Activated naive CD8-positive, alpha-beta T cell treated with anti-CD3 and anti-CD28 coated beads, Interleukin-2, amount 10 ng/mL, durations not matched to agents 7 days and 5 days (primary cell): ENCODE measurements at regions not wholly inside any gene's neighbourhood (a gene's known extent, or its start where the extent isn't known, plus 50 kb on each side); places are given as distances from the start of the nearest gene placed in this dataset.

Experiments used
- ATAC-seq: fragments of 150-1000 bp; cut with Tn5 transposase; one replicate; pipeline ENCODE4 v1.10.0; 2021; ENCODE audit warnings: low read depth, moderate library complexity
- POLR2A ChIA-PET: fragments of 350-600 bp; sonication (Branson Sonifier 250); formaldehyde crosslinking; loops from one replicate; lab custom pipeline; 2021; ENCODE audit warnings: antibody characterized with exemption; lab: Charles Lee
- DNase-seq: peaks from one replicate; pipeline ENCODE4 v3.0.0; 2021
- H3K27ac Mint-ChIP-seq: one replicate; pipeline ENCODE4 v1.8.0; 2022; ENCODE audit warnings: mild to moderate bottlenecking, mixed read lengths
- H3K27me3 Mint-ChIP-seq: one replicate; pipeline ENCODE4 v1.8.0; 2022; ENCODE audit warnings: mild to moderate bottlenecking, moderate library complexity, mixed read lengths
- H3K36me3 Mint-ChIP-seq: one replicate; pipeline ENCODE4 v1.8.0; 2021; ENCODE audit warnings: mild to moderate bottlenecking, mixed read lengths
- H3K4me1 Mint-ChIP-seq: one replicate; pipeline ENCODE4 v1.8.0; 2021; ENCODE audit warnings: mixed read lengths
- H3K4me3 Mint-ChIP-seq: one replicate; pipeline ENCODE4 v1.8.0; 2022; ENCODE audit warnings: mild to moderate bottlenecking, moderate library complexity, mixed read lengths
- H3K9me3 Mint-ChIP-seq: one replicate; pipeline ENCODE4 v1.8.0; 2021; ENCODE audit warnings: mixed read lengths

DNA sequence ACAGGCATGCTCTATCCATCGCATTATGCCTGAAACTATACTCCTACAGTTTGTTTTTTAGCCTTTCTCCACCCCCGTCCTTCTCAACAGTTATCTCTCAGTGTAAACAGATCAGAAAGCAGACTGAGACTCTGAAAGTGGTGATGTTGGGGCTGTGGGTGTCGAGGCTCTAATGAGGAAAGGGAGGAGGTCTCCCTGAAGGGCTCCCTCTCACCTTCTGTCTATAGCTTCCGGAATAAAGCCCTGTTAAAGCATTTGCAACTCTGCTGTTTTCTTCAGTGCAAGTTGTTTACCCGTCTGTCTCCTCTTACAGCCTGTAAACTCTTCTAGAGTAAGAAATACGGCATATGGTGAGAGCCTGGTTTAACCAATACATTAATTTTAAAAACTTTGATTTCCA is 136.7 kb upstream of the SYT4 start:
- POLR2A ChIA-PET, result no interaction called here
- H3K27me3 Mint-ChIP-seq, result no peaks in the 10 kb centered on the region
- H3K36me3 Mint-ChIP-seq, result no peaks in the 10 kb centered on the region
- ATAC-seq, result no peak
- H3K4me3 Mint-ChIP-seq, result no peak overlapping the region
- DNase-seq, result no peak
- no peaks in the 10 kb centered on the region for H3K4me1 Mint-ChIP-seq
- H3K27ac Mint-ChIP-seq, result no peak overlapping the region
- peaks cover 1% of the 10 kb centered on the region for H3K9me3 Mint-ChIP-seq

- POLR2A ChIA-PET, result no interaction called here
- ATAC-seq (no peak), DNase-seq (no peak)
- H3K4me1 Mint-ChIP-seq, result no peaks in the 10 kb centered on the region
- no peak overlapping the region for H3K27ac Mint-ChIP-seq
- H3K9me3 Mint-ChIP-seq, result peaks cover 1% of the 10 kb centered on the region
- no peaks in the 10 kb centered on the region for H3K27me3 Mint-ChIP-seq
- no peak overlapping the region for H3K4me3 Mint-ChIP-seq
- no peaks in the 10 kb centered on the region for H3K36me3 Mint-ChIP-seq
These were observed 142.8 kb upstream of the SYT4 start for GRCh38 chr18:43420091-43420490.

- DNase-seq, result no peak
- peaks cover 1% of the 10 kb centered on the region for H3K9me3 Mint-ChIP-seq
- no peak overlapping the region for H3K4me3 Mint-ChIP-seq
- ATAC-seq, result no peak
- H3K36me3 Mint-ChIP-seq, result no peaks in the 10 kb centered on the region
- POLR2A ChIA-PET, result no interaction called here
- H3K27ac Mint-ChIP-seq, result no peak overlapping the region
- H3K27me3 Mint-ChIP-seq, result no peaks in the 10 kb centered on the region
- no peaks in the 10 kb centered on the region for H3K4me1 Mint-ChIP-seq
These were observed 143.7 kb upstream of the SYT4 start for GRCh38 chr18:43420950-43421349.

DNA sequence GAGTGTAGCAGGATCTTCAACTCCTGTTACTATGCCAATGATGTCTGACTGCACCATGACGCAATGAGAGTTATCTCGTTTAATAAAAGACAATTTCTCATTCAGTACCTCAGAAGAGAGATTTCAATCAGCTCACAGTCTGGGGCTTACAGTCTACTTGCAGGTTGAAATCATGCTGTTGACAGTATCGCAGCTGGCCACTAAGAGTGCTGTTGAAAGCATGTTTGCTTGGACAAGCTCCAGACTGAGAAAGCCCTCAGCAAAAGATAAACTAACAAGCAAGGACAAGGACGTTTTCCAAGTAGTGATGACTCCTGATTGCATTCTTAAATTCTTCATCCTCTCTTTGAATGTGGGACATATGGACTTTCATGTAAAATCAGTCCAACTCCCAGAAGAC is 145.2 kb upstream of the SYT4 start:
- no peak overlapping the region for H3K4me3 Mint-ChIP-seq
- DNase-seq (no peak), ATAC-seq (no peak)
- no peaks in the 10 kb centered on the region for H3K27me3 Mint-ChIP-seq
- no peaks in the 10 kb centered on the region for H3K36me3 Mint-ChIP-seq
- H3K4me1 Mint-ChIP-seq, result no peaks in the 10 kb centered on the region
- H3K9me3 Mint-ChIP-seq, result peaks cover 3% of the 10 kb centered on the region
- no peak overlapping the region for H3K27ac Mint-ChIP-seq
- POLR2A ChIA-PET, result no interaction called here

DNA sequence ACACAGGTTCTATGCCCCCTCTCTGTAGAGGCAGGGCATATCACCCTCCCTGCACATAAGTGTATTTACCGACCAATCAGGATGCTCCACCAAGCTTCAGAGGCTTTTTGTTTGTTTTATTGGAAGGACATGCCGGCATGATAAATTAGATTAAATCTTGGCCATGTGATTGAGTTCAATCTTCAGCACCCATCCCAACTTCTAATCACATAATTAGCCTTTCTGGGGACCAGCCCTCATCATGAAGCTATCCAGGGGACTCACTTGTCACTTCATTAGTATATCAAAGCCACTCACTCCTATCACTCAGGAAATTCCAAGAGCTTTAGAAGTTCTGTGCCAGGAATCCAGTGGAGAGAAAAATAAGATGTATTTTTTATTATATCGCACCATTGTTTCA is 158.6 kb upstream of the SYT4 start:
- no peaks in the 10 kb centered on the region for H3K4me1 Mint-ChIP-seq
- no peak overlapping the region for H3K27ac Mint-ChIP-seq
- H3K36me3 Mint-ChIP-seq, result no peaks in the 10 kb centered on the region
- no peak overlapping the region for H3K4me3 Mint-ChIP-seq
- DNase-seq, result no peak
- H3K9me3 Mint-ChIP-seq, result peaks cover 2% of the 10 kb centered on the region
- no peak for ATAC-seq
- no peaks in the 10 kb centered on the region for H3K27me3 Mint-ChIP-seq
- POLR2A ChIA-PET, result no interaction called here

DNA sequence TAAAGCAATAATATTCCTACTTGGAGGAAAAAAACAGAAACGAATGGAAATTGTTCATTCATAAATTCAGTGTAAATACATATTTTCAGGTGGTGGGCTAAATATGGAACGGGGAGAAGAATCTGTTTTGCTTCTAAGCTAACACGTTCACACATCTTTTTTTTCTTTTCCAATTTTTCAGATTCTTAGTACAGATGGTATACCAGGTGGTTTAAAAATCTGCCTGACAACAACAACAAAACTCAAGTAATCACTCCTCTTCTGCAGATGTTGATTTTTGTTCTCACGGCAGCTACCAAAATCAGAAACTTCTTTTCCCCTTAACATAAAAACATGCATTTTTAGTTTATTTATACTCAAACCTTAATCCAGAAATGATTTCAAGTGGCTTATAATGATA is 164.8 kb upstream of the SYT4 start:
- no peak for ATAC-seq
- H3K27ac Mint-ChIP-seq, result no peak overlapping the region
- POLR2A ChIA-PET, result no interaction called here

GRCh38 chr18:43442571-43442970 is 165.3 kb upstream of the SYT4 start:
- Mint-ChIP-seq H3K27ac (no peak overlapping the region), H3K9me3 (peaks cover 3% of the 10 kb centered on the region), H3K36me3 (no peaks in the 10 kb centered on the region), H3K4me3 (no peak overlapping the region), H3K27me3 (no peaks in the 10 kb centered on the region), H3K4me1 (no peaks in the 10 kb centered on the region)
- ATAC-seq (no peak), DNase-seq (no peak)
- POLR2A ChIA-PET, result no interaction called here

More for the DNA sequence above, 164.8 kb upstream of the SYT4 start:
- no peak for DNase-seq
- H3K36me3 Mint-ChIP-seq, result no peaks in the 10 kb centered on the region
- H3K9me3 Mint-ChIP-seq, result peaks cover 3% of the 10 kb centered on the region
- H3K4me3 Mint-ChIP-seq, result no peak overlapping the region
- H3K4me1 Mint-ChIP-seq, result no peaks in the 10 kb centered on the region
- H3K27me3 Mint-ChIP-seq, result no peaks in the 10 kb centered on the region

- no peak overlapping the region for H3K4me3 Mint-ChIP-seq
These were observed 188.2 kb upstream of the SYT4 start for GRCh38 chr18:43465483-43465882.

GRCh38 chr18:43471873-43472272 is 194.6 kb upstream of the SYT4 start:
- no peak overlapping the region for H3K4me3 Mint-ChIP-seq
- H3K36me3 Mint-ChIP-seq, result no peaks in the 10 kb centered on the region
- ATAC-seq, result no peak
- POLR2A ChIA-PET, result no interaction called here
- peaks cover 1% of the 10 kb centered on the region for H3K9me3 Mint-ChIP-seq
- no peak overlapping the region for H3K27ac Mint-ChIP-seq
- DNase-seq, result no peak
- H3K27me3 Mint-ChIP-seq, result no peaks in the 10 kb centered on the region
- H3K4me1 Mint-ChIP-seq, result no peaks in the 10 kb centered on the region

More at GRCh38 chr18:43465483-43465882, 188.2 kb upstream of the SYT4 start:
- ATAC-seq, result no peak
- POLR2A ChIA-PET, result no interaction called here
- Mint-ChIP-seq H3K27me3 (no peaks in the 10 kb centered on the region), H3K9me3 (peaks cover 11% of the 10 kb centered on the region), H3K4me1 (no peaks in the 10 kb centered on the region), H3K27ac (no peak overlapping the region), H3K36me3 (no peaks in the 10 kb centered on the region)
- no peak for DNase-seq

- POLR2A ChIA-PET, result no interaction called here
- Mint-ChIP-seq H3K27me3 (no peaks in the 10 kb centered on the region), H3K36me3 (no peaks in the 10 kb centered on the region), H3K9me3 (peaks cover 11% of the 10 kb centered on the region), H3K4me1 (no peaks in the 10 kb centered on the region), H3K4me3 (no peak overlapping the region), H3K27ac (no peak overlapping the region)
- ATAC-seq, result no peak
- no peak for DNase-seq
These were observed 203.8 kb upstream of the SYT4 start for GRCh38 chr18:43481069-43481468.

DNA sequence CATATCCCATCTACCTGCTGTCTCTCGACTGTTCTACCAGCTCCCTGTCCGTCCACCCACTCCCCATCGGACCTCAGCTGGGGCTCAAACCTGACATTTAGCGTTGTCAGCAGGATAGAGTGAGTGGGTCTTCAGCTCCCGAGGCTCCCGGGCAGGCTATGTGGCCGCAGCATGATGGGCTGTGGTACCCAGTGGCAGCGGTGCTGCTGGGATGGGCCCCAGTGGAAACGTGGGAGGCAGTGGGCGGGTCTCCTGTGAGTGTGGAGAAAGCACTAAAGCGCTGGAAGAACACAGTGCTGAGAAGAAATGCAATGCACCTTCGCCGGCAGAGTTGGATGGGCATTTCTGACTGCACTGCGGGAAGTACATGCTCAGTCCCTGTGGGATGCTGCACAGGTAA is 204.8 kb upstream of the SYT4 start:
- POLR2A ChIA-PET, result no interaction called here
- peaks cover 16% of the 10 kb centered on the region for H3K9me3 Mint-ChIP-seq
- DNase-seq, result no peak
- no peak overlapping the region for H3K27ac Mint-ChIP-seq
- H3K4me3 Mint-ChIP-seq, result no peak overlapping the region
- no peaks in the 10 kb centered on the region for H3K36me3 Mint-ChIP-seq
- no peaks in the 10 kb centered on the region for H3K27me3 Mint-ChIP-seq
- H3K4me1 Mint-ChIP-seq, result no peaks in the 10 kb centered on the region
- ATAC-seq, result no peak

- H3K36me3 Mint-ChIP-seq, result no peaks in the 10 kb centered on the region
- peaks cover 16% of the 10 kb centered on the region for H3K9me3 Mint-ChIP-seq
- H3K4me3 Mint-ChIP-seq, result no peak overlapping the region
- DNase-seq (no peak), ATAC-seq (no peak)
- no peaks in the 10 kb centered on the region for H3K27me3 Mint-ChIP-seq
- POLR2A ChIA-PET, result no interaction called here
- H3K4me1 Mint-ChIP-seq, result no peaks in the 10 kb centered on the region
- no peak overlapping the region for H3K27ac Mint-ChIP-seq
These were observed 205.3 kb upstream of the SYT4 start for GRCh38 chr18:43482600-43482999.

DNA sequence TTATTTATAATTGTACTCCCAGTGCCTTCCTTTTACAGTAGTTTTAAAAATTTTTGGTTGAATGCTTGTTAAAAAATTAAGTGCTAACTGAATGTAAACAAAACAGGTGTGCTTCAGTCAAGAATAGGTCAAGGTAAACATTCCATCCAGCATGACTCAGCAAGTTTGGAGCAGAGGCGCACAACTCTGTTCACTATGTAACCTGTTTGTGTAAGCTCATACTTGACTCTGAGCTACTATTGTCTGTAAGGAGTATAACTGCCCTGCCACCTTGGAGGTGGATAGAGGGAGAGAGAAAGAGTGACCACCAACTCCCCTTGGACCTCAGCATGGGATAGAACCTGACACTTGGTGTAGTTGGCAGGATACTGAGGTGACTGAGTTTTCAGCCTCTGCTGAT is 207.4 kb upstream of the SYT4 start:
- DNase-seq (no peak), ATAC-seq (no peak)
- H3K4me1 Mint-ChIP-seq, result no peaks in the 10 kb centered on the region
- H3K9me3 Mint-ChIP-seq, result peaks cover 20% of the 10 kb centered on the region
- POLR2A ChIA-PET, result no interaction called here
- no peak overlapping the region for H3K27ac Mint-ChIP-seq
- no peaks in the 10 kb centered on the region for H3K27me3 Mint-ChIP-seq
- H3K4me3 Mint-ChIP-seq, result no peak overlapping the region
- H3K36me3 Mint-ChIP-seq, result no peaks in the 10 kb centered on the region

- DNase-seq (no peak), ATAC-seq (no peak)
- H3K27ac Mint-ChIP-seq, result no peak overlapping the region
- peaks cover 20% of the 10 kb centered on the region for H3K9me3 Mint-ChIP-seq
- POLR2A ChIA-PET, result no interaction called here
- no peak overlapping the region for H3K4me3 Mint-ChIP-seq
- H3K36me3 Mint-ChIP-seq, result no peaks in the 10 kb centered on the region
- no peaks in the 10 kb centered on the region for H3K4me1 Mint-ChIP-seq
- no peaks in the 10 kb centered on the region for H3K27me3 Mint-ChIP-seq
These were observed 208.3 kb upstream of the SYT4 start for GRCh38 chr18:43485545-43485963.

- H3K36me3 Mint-ChIP-seq, result no peaks in the 10 kb centered on the region
- H3K9me3 Mint-ChIP-seq, result peaks cover 20% of the 10 kb centered on the region
- DNase-seq (no peak), ATAC-seq (no peak)
- no peaks in the 10 kb centered on the region for H3K4me1 Mint-ChIP-seq
- POLR2A ChIA-PET, result no interaction called here
- H3K4me3 Mint-ChIP-seq, result no peak overlapping the region
- H3K27me3 Mint-ChIP-seq, result no peaks in the 10 kb centered on the region
- H3K27ac Mint-ChIP-seq, result no peak overlapping the region
These were observed 209.2 kb upstream of the SYT4 start for GRCh38 chr18:43486462-43486861.
